Panc1 (cell line): ENCODE measurements at regions not wholly inside any gene's neighbourhood (a gene's known extent, or its start where the extent isn't known, plus 50 kb on each side); places are given as distances from the start of the nearest gene placed in this dataset.

ENCODE experiments used
- CTCF ChIP-seq: fragments of 450-650 bp; IDR thresholded peaks from 2 replicates; pipeline ENCODE4 v1.5.1; 2017; ENCODE audit warnings: mild to moderate bottlenecking
- POLR2AphosphoS5 ChIP-seq: IDR thresholded peaks from 2 replicates; pipeline ENCODE4 v1.6.1; 2012; ENCODE audit warnings: mild to moderate bottlenecking, low read depth, low read length, moderate library complexity
- REST ChIP-seq, 2 experiments: IDR thresholded peaks; 2 replicates each; pipeline ENCODE4 v1.6.1; 2011 to 2012; ENCODE audit warnings: low read depth in 2 of 2, control low read depth in 1 of 2, low read length in 1 of 2, mild to moderate bottlenecking in 1 of 2, moderate library complexity in 1 of 2; ENCODE audit not compliant: insufficient read depth in 1 of 2
- SIN3A ChIP-seq: IDR thresholded peaks from 2 replicates; pipeline ENCODE4 v1.6.1; 2012; ENCODE audit warnings: low read depth, mild to moderate bottlenecking, low read length, moderate library complexity, borderline replicate concordance; ENCODE audit not compliant: insufficient read depth
- TCF7L2 ChIP-seq: IDR thresholded peaks from 2 replicates; pipeline ENCODE4 v1.6.1; 2011; ENCODE audit warnings: mild to moderate bottlenecking, low read depth, low read length, inconsistent platforms

- TF ChIP-seq CTCF (no peak), REST (IDR thresholded peaks at IDR 0.05; ENCODE audit: insufficient read depth in 1 of 2, low read depth in 2 of 2, low read length in 1 of 2) (no peak), POLR2AphosphoS5 (no peak), SIN3A (no peak), TCF7L2 (no peak)
Observed at GRCh38 chr2:114049280-114049679, 159.4 kb downstream of the ACTR3 start.
